GM15510 (cell line): ENCODE measurements at regions not wholly inside any gene's neighbourhood (a gene's known extent, or its start where the extent isn't known, plus 50 kb on each side); places are given as distances from the start of the nearest gene placed in this dataset.

Experiments used
- POLR2A ChIP-seq: IDR thresholded peaks from 3 replicates; pipeline ENCODE4 v1.6.1; 2011; ENCODE audit warnings: borderline replicate concordance; ENCODE audit not compliant: insufficient read length; ENCODE audit errors: extremely low read depth

DNA sequence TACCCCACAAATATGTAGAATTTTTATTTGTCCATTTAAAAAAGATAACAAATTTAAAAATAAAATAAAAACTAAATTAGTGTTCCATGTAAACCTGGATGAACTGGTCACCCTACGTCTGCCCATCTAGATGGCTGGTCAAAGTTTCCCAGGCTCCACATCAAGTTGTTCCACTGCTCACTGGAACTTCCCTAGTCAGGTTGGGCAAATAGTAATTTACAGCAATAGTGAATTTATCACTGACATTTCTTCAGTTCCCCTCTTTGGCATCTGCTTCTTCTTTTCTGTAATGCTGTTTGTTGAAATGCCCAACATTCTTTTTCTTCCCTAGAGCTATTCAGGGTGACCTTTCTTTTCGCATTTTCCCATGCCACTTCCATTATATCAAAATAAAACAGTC is 272.7 kb upstream of the BTG1 start:
- TF ChIP-seq POLR2A = no peak

- no peak for TF ChIP-seq POLR2A
Observed at GRCh38 chr12:92417373-92417772, 271.7 kb upstream of the BTG1 start.

DNA sequence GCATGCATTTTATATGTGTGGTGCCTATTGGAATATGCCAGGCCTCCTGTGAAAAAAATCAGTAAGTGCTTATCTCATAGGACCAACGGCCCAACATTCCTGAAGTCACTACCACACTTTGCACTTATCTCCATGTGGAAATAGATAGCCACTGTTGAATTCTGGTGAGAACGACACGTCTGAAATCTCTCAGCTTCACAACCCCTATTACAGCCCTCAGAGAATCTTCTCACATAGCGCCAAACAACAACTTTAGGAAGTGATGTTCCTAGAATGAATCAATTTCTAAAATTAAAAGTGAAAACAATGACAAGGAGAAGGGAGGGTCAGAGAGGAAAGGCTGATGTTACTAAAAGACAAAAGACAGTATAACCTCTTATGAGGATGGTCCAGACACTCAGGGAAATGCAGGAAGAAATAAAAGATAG is 270.8 kb upstream of the BTG1 start:
- TF ChIP-seq POLR2A = no peak

- no peak for TF ChIP-seq POLR2A
Observed at GRCh38 chr12:92414170-92415070, 268.8 kb upstream of the BTG1 start.

DNA sequence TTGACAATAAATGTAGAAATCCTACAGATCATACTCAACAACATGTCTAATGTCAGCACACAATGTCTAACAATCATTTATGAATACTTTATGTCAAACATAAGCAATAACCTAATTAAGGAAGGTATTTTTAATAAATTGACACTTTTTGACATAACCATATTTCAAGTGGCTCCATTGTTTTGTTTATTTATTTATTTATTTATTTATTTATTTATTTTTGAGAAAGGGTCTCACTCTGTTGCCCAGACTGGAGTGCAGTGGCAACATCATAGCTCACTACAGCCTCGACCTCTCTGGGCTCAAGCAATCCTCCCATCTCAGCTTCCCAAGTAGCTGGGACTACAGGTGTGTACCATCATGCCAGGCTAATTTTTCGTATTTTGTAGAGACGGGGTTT is 267.6 kb upstream of the BTG1 start:
- TF ChIP-seq POLR2A = no peak

GRCh38 chr12:92412856-92413255 is 267.2 kb upstream of the BTG1 start:
- no peak for TF ChIP-seq POLR2A

- no peak for TF ChIP-seq POLR2A
Observed at GRCh38 chr12:92411687-92412086, 266.0 kb upstream of the BTG1 start.

DNA sequence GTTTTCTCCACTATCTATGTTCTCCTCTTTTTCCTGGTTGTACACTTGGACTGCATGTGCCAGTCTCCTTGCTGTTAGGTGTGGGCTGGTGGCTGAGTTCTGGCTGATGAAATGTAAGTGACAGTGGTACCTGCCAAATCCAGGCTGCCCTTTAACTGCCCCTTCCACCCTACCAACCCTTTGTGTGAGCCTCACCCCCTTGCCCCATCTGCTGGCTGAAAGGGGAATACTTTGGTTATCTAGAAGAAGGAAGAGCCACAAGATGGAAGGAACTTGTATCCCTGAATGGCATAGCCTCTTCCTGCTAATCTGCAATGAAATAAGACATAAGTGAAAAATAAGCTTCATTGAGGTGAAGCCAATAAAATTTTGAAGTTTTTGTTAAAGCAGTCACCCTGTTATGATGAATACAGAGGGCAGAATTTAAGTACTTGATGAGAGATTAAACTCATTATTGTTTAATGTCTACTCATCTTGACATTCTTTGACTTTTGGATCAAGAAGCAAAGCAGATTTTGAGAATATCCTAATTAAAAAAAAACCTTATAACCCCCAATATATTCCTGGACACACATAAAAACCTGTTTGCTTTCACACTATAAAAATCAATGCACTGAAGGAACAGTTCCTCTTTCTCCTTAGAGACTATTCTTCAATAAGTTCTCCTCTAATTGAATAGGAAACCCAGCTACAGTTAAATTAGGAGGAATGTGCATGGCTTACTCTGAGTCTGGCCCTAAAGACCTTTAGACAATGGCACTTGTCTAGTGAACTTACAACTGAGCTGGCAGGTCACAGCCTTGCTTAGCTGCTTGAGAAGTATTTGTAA is 262.6 kb upstream of the BTG1 start:
- no peak for TF ChIP-seq POLR2A

GRCh38 chr12:92404921-92405320 is 259.3 kb upstream of the BTG1 start:
- TF ChIP-seq POLR2A = no peak

DNA sequence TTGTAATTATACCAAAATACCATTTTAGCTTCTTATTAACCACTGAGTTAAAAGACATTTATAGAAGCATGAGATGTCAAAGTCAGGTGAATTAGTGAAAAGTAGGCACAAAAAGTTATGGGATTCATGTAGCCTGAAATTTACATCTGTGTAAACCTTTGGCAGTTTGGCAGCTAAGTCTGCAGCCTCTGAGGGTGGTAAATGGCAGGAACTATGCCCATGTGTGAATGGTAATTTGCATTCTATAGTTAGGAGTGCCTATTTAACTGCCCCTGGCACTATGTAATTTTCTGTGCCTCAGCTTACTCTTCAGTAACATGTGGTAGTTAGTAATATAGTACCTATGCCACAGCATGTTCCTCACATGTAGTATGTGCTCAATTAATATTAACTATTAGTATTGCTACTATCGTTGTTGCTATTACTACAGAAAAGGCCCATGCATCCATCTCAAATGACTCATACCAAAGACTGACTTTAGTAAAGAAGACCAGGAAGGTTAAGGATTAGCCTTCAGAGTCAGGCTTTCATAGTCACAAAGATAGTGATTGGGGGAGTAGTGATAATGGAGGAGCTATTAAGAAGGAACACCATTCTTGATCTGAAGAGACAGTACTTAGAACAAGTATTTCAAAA is 258.7 kb upstream of the BTG1 start:
- TF ChIP-seq POLR2A = no peak

DNA sequence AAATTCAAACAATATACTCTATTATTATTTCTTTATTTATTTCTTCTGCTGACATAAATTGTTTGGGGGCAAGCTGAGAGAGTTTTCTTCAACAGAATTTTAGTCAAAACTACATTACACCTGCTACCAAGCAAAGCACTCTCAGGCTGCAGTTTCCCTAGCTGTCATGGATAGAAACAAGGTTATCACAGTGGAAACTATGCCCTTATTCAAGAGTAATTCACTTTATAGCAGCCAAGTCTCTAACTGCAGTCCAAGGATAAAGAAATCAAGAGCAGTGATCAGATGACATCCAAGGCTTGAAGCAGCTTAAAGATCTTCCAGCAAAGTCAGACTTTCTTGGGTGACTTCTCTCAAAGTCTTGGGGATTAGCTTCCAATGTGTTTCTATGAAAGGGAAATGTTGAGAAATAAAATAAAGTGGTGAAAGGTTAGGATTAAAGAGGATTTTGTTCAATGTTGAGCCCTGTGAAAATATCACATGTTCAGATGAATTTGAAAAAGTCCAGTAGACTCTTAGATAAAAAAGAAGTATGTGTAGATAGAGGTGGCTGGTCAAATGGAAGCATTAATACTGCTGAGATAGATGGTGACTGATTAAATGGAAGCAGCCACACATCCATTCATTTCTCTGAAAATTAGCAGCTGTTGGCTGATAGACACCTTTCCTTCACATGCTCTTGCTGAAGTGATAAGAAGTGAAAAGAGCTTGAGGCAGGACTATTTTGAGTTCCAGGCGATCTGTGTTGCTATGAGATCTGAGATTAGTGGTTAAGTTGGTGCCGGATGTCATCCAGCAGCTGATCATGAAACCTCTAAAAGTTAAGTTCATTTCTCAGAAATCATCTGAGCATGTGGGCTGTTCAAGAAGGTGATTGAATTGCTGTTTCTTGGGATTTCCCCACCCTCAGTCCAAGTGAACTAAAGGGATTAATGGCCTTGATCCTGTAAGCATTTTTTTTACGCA is 257.8 kb upstream of the BTG1 start:
- no peak for TF ChIP-seq POLR2A

DNA sequence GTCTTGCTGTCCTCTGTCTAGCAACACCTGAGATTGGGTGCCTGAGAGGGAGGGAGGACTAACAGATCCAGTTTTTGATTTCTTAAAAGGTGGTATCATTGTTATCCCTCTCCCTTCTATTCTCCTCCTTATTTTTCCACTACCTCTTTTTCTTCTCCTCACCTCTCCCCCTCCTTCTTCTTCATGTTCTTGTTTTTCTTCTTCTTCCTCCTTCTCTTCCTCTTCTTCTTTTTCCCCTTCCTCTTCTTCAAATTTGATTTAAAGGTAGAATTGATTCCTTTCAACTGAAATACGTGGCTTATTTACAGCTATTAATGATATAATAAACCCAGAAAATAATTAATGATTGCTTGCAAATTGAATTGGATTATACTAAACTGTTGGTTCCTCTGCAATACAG is 256.8 kb upstream of the BTG1 start:
- no peak for TF ChIP-seq POLR2A

GRCh38 chr12:92400006-92400405 is 254.4 kb upstream of the BTG1 start:
- TF ChIP-seq POLR2A = no peak
